Kidney epithelial cell (primary cell): ENCODE measurements at regions not wholly inside any gene's neighbourhood (a gene's known extent, or its start where the extent isn't known, plus 50 kb on each side); places are given as distances from the start of the nearest gene placed in this dataset.
A peak's percentile ranks its signal among the peaks of the same experiment; 100 is the strongest.

Experiments used
- DNase-seq: peaks from one replicate; pipeline ENCODE4 v3.0.0-alpha.2; 2010; ENCODE audit warnings: low read depth
- H3K27me3 ChIP-seq: 2 replicates; pipeline ENCODE4 v1.6.0; 2011; ENCODE audit warnings: low read length; ENCODE audit not compliant: control insufficient read depth, insufficient read depth
- H3K36me3 ChIP-seq: 2 replicates; pipeline ENCODE4 v1.5.1; 2011; ENCODE audit warnings: low read length; ENCODE audit not compliant: control insufficient read depth, insufficient read depth
- H3K4me3 ChIP-seq: 2 replicates; pipeline ENCODE4 v1.5.1; 2011; ENCODE audit warnings: low read depth, mild to moderate bottlenecking, control low read depth, low read length
- CTCF ChIP-seq: IDR thresholded peaks from 2 replicates; pipeline ENCODE4 v1.5.1; 2011; ENCODE audit warnings: mild to moderate bottlenecking, moderate library complexity, low read length, control low read depth, inconsistent platforms; ENCODE audit not compliant: insufficient read depth, poor library complexity, severe bottlenecking

GRCh38 chr3:178435575-178435974 lies 100.7 kb upstream of the KCNMB2 start:
- DNase-seq = no peak
- TF ChIP-seq CTCF = no peak
- Histone ChIP-seq H3K36me3 (no peaks in the 10 kb centered on the region), H3K27me3 (no peaks in the 10 kb centered on the region), H3K4me3 (no peak overlapping the region)

- Histone ChIP-seq H3K27me3 (no peaks in the 10 kb centered on the region), H3K4me3 (no peak overlapping the region), H3K36me3 (no peaks in the 10 kb centered on the region)
- peak; percentile 60 for TF ChIP-seq CTCF
- no peak for DNase-seq
These were observed 99.5 kb upstream of the KCNMB2 start for GRCh38 chr3:178436773-178437172.

- no peak for TF ChIP-seq CTCF
- no peak for DNase-seq
- H3K27me3 ChIP-seq = no peaks in the 10 kb centered on the region
- H3K4me3 ChIP-seq = no peak overlapping the region
- no peaks in the 10 kb centered on the region for H3K36me3 ChIP-seq
These were observed 99.0 kb upstream of the KCNMB2 start for GRCh38 chr3:178437236-178437635.

- Histone ChIP-seq H3K4me3 (no peak overlapping the region), H3K36me3 (no peaks in the 10 kb centered on the region), H3K27me3 (no peaks in the 10 kb centered on the region)
- DNase-seq = no peak
- no peak for TF ChIP-seq CTCF
These were observed 96.7 kb upstream of the KCNMB2 start for GRCh38 chr3:178439504-178439903.

GRCh38 chr3:178440043-178440442 lies 96.2 kb upstream of the KCNMB2 start:
- TF ChIP-seq CTCF = no peak
- H3K4me3 ChIP-seq = no peak overlapping the region
- DNase-seq = no peak
- H3K36me3 ChIP-seq = no peaks in the 10 kb centered on the region
- no peaks in the 10 kb centered on the region for H3K27me3 ChIP-seq

- Histone ChIP-seq H3K4me3 (no peak overlapping the region), H3K27me3 (no peaks in the 10 kb centered on the region), H3K36me3 (no peaks in the 10 kb centered on the region)
- no peak for DNase-seq
- no peak for TF ChIP-seq CTCF
These were observed 92.6 kb upstream of the KCNMB2 start for GRCh38 chr3:178443634-178444033.
